Adrenal gland (tissue), 5 donors: ENCODE measurements at regions not wholly inside any gene's neighbourhood (a gene's known extent, or its start where the extent isn't known, plus 50 kb on each side); places are given as distances from the start of the nearest gene placed in this dataset.

Experiments
- CTCF ChIP-seq, 6 experiments: fragments of 450-650 bp in 4 of 6; fragments of 200-600 bp in 2 of 6; sonication (generic) in 1 of 6; IDR thresholded peaks; 1 replicate in 5 of 6; 2 replicates in 1 of 6; pipeline versions ENCODE4 v1.5.1 to v1.8.0; 2016 to 2021; ENCODE audit warnings: antibody characterized with exemption in 6 of 6, mild to moderate bottlenecking in 2 of 6, moderate library complexity in 1 of 6
- POLR2A ChIP-seq, 2 donors: fragments of 450-650 bp; IDR thresholded peaks; one replicate each; pipeline ENCODE4 v1.6.1; 2017; ENCODE audit warnings: antibody characterized with exemption in 2 of 2, mild to moderate bottlenecking in 2 of 2, moderate library complexity in 1 of 2
- donor health status: DM: no; HTN: no; CAD: no.

DNA sequence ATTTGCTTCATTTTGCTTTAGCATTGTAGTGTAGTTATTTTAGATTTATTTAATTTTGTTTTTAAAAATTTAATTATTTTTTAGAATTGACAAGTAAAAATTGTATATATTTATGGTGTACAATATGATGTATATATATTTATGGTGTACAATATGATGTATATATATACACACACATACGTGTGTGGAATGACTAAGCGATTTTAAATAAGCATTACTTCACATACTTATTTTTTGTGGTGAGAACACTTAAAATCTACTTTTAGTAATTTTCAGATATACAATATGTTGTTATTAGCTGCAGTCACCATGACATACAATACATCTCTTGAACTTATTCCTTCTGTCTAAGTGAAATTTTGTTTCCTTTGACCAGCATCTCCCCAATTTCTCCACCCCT is 172.9 kb downstream of the SPRY1 start:
- TF ChIP-seq CTCF (IDR thresholded peaks at IDR 0.05), result no peak
- no peak for TF ChIP-seq POLR2A (IDR thresholded peaks at IDR 0.05)
